ENCODE measurements at regions not wholly inside any gene's neighbourhood (a gene's known extent, or its start where the extent isn't known, plus 50 kb on each side); places are given as distances from the start of the nearest gene placed in this dataset.

DNA sequence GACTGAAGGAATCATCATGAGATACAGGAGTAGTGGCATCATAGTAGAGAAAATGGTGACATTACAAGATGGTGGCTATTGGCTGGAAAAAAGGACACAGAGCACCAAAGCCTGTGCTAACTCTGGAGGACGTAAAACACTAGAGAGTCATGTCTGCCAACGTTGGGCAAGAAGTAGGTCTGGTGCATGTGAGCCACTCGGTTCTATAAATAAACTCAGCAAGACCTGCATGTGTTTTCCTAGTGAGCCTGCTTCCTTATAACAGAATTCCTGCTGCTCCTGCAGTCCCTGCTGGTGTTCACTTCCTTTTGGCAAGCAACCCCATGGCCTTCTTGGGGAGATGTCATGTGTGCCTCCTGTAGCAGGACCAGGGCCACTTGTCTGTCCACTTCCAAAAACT, 325.2 kb downstream of the OSR1 start:
- no peak for DNase-seq (ENCODE audit: low read depth)

DNA sequence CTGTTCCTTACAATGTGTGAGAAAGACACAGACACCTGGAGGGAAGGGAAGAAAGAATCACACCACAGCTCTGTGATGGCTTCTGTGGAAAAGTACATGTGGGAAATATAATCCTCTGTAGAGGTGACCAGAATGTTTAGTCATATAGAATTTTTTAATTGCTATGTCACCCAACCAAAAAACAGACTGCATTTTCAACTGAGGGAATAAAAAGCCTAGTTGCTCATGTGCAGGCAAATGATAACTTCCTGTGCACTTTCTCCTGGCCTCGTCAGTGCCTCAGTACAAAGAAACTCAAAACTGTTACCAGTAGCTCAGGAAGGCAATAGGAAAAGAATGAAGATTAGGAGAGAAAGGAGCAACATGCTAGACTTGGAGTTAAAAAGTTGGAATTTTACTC, 326.8 kb downstream of the OSR1 start:
- DNase-seq (ENCODE audit: low read depth), result no peak

GRCh38 chr2:19029655-19030054, 328.8 kb downstream of the OSR1 start:
- no peak for DNase-seq (ENCODE audit: low read depth)

DNA sequence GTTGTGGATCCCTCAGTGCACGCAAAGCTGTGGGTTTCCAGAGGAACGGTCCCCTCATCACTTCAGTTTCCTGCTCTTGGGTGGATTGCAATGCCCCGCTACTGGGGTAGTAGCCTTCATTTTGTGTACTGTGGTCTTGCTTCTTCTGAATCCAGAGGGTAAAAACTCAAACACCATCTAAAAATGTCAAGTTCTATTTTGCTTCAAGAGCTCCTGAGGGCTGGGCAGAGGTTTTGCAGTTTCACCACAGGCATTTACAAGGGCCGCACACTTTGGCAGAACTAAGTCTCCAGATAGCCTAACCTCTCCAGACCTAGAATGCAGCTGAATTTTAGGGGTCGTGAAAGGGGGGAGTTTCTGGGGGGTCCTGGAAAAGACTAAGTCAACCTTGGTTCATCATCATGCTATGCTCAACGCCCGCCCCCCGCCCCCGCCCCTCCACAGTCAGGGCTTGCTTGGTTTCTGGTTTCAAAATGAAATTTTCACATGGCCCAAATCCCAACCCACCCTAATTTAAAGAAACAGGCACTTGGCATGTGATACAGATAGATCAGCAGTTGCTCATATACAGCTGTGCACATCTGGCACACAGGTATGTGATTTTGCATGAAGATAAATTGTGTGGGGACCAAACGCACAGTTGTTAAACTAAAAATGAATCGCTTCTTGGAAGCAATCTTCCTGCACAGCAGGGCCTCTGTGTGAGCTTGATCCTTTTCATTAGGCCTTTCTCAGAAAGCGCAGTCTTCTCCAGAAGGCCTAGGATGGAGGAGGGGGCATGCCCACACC, 329.6 kb downstream of the OSR1 start:
- DNase-seq (ENCODE audit: low read depth), result no peak

- no peak for DNase-seq (ENCODE audit: low read depth)
These were observed 330.8 kb downstream of the OSR1 start for GRCh38 chr2:19027626-19028025.

GRCh38 chr2:19026261-19026660, 332.2 kb downstream of the OSR1 start:
- no peak for DNase-seq (ENCODE audit: low read depth)

DNA sequence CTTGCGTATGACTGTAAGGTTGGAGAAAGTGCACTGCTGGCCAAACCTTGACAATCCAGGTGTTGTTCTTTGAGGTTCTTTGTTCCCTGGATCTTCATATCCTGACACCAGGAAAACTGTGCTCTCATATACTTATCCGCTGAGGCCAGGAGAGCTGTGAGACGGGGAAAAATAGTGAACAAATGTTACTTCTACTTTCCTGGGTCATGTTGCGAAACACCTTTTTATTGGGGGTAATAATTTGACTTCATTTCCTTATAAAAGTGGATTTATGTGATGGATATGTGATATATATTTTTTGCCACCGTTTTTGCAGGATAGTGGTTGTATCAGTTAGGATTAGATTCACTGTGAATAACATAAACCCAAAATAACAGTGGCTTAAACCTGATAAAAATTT, 336.1 kb downstream of the OSR1 start:
- DNase-seq (ENCODE audit: low read depth), result no peak

GRCh38 chr2:19021721-19022120, 336.7 kb downstream of the OSR1 start:
- DNase-seq (ENCODE audit: low read depth), result no peak

GRCh38 chr2:19021100-19021476, 337.3 kb downstream of the OSR1 start:
- no peak for DNase-seq (ENCODE audit: low read depth)

DNA sequence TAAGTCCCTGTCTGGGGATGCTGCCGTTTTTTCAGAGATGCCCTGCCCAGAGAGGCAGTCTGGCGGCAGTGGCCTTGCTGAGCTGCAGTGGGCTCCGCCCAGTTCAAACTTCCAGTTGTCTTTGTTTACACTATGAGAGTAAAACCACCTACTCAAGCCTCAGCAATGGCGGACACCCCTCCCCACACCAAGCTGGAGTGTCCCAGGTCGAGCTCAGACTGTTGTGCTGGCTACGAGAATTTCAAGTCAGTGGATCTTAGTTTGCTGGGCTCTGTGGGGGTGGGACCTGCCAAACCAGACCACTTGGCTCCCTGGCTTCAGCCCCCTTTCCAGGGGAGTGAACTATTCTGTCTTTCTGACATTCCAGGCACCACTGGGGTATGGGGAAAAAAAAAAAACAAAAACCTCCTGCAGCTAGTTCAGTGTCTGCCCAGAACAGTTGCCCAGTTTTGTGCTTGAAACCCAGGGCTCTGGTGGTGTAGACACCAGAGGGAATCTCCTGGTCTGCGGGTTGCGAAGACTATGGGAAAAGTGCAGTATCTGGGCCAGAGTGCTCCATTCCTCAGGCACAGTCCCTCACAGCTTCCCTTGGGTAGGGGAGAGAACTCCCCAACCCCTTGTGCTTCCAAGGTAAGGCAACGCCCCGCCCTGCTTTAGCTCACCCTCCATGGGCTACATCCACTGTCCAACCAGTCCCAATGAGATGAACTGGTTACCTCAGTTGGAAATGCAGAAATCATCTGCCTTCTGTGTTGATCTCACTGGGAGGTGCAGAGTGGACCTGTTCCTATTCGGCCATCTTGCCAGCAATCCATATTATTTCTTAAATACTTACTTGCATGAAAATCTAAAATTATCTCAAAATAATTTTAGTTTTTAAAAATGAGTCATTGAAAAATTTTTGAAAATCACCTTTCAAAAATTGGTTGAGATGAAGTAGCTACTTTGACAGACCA, 338.0 kb downstream of the OSR1 start:
- no peak for DNase-seq (ENCODE audit: low read depth)

DNA sequence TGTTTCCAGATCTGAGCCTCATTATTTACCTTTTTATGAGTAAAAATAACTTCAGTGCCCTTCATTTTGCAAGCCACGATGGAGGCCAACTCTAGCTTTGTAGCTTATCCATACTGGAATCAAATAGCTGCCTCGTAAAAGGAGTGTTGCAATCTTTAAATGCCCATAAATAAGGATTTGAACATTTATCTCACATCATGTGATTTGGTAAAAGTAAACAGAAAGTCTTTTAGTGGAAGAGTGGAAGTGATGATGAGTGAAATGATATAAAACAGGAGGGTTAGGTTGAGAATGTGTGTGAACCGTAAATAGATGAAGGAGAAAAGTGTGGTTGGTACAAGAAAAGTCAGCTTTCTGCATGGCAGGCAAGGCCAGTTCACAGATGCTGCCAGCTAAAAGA, 348.9 kb downstream of the OSR1 start:
- DNase-seq (ENCODE audit: low read depth), result no peak

- no peak for DNase-seq (ENCODE audit: low read depth)
These were observed 354.9 kb downstream of the OSR1 start for GRCh38 chr2:19003554-19003953.

DNA sequence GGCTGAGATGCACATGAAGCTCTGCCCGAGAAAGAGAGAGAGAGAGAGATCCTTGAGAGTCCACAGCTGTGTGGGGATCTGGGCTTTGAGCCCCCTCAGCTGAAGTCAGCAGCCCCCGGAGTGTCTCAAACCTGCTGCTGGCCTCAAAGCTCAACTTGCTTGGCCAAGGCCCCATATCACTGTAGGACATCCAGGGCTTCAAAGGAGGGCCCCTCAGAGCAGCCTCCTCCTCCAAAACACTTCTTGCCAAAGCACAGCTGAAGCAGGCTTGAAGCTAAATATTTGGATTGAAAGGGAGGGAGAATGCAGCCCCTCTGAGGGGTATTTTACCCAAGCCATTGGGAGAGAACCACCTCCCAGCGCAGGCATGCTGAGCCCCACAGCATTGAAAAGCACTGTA, 357.6 kb downstream of the OSR1 start:
- no peak for DNase-seq (ENCODE audit: low read depth)

- DNase-seq (ENCODE audit: low read depth), result no peak
These were observed 359.2 kb downstream of the OSR1 start for GRCh38 chr2:18999198-18999597.

DNA sequence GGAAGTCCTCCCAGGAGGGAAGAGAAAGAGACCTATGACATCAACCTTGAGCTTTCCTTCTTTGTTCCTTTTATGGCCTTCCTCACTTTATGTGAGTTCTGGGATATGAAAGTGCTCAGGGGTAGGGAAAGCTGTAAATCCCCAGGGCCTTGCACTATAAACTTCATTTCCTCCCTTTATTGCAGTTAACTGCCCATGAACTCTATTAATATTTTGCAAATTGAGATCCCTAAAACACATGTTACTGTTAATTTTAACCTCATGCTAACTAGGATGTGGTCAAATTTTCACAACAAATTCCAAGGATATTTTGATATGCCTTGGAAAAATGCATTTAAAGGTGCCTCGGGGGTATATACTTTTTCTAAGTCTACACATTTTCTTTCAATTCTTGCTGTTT, 359.9 kb downstream of the OSR1 start:
- DNase-seq (ENCODE audit: low read depth), result no peak

- DNase-seq (ENCODE audit: low read depth), result no peak
These were observed 364.6 kb downstream of the OSR1 start for GRCh38 chr2:18993756-18994338.

DNA sequence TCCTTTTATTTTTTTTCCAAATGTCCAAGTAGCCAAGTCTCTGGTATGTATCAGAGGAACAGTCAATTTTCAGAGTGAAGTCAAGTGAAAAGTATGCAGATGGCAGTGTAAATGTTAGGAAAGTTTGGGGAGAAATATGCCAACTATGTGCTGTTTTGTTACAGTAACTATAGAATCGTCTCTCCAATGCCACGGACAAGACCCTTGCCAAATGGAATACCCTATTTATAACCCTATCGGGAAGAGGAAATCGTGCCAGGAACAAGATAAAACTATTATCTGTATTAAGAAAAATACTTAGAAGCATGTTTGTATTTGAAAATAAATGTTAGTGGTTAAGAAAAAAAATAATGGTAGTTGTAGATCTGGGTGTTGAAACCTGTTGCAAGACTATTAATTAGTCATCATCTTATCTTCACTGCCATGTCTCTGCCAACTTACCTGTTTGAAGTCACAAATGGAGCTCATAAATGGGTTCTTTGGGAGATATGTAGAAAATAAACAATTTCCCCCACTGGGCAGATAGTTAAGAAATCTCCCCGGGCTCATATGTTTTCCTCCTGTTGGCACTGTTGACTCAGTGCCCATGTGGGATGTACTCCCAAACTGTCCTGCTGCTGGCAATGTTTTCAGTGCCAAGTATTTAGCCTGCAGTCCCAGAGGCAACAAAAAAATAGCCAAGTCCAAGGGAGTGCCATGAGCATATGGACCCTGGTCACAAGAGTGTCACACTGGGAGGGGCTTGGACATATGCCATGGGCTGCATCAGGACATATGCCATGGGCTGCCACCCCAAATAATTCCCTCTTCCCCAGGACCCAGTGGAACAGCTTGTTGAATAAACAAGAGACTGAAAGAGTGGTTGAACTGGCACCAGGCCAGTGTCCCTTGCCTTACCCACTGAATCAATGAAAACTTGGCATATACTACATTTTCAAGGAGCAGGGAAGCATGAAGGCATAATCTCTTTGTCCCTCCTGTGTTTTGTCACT, 366.9 kb downstream of the OSR1 start:
- no peak for DNase-seq (ENCODE audit: low read depth)

GRCh38 chr2:18988631-18989232, 369.7 kb downstream of the OSR1 start:
- DNase-seq (ENCODE audit: low read depth), result no peak

DNA sequence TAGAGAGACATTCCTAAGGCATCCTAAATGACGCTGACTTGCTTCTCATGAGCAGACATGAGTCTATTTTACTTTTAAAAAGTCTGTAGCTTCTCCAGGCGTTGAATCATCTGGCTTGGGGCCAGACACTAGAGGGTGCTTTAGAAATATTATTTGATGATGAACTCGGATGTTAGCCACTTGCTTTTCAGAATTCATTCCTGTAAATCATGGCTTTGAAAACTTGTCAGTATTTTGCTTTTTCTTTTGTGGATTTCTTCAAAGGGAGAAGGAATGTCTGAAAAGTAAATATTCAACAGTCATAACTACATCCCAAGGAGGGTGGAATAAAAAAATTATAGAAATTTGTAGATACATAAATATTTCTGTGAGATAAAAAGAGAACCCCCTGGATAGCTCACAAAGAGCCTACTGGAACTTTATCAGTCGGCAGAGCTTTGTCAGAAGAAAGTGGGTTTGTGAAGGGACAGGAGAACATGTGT, 370.8 kb downstream of the OSR1 start:
- no peak for DNase-seq (ENCODE audit: low read depth)

DNA sequence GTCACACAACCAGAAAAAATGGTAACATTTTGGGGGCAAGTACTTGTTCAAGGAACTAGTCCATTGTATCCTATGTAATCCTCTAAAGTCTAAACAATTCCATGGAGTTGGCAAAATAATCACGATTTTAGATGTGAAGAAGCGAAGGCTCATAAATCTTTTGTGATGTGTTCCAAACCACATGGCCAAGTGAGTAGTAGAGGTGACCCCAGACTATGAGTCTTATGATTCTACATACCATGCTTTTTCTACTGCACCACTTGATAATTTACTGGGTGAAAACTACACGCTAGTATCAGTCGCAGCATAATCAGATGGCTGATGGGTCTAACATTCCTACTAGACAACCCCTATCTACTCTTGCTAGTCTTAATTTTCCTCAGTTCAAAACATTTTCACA, 371.4 kb downstream of the OSR1 start:
- DNase-seq (ENCODE audit: low read depth), result no peak

GRCh38 chr2:18986046-18986445, 372.4 kb downstream of the OSR1 start:
- DNase-seq (ENCODE audit: low read depth), result no peak
